ENCODE measurements at regions not wholly inside any gene's neighbourhood (a gene's known extent, or its start where the extent isn't known, plus 50 kb on each side); places are given as distances from the start of the nearest gene placed in this dataset.

DNA sequence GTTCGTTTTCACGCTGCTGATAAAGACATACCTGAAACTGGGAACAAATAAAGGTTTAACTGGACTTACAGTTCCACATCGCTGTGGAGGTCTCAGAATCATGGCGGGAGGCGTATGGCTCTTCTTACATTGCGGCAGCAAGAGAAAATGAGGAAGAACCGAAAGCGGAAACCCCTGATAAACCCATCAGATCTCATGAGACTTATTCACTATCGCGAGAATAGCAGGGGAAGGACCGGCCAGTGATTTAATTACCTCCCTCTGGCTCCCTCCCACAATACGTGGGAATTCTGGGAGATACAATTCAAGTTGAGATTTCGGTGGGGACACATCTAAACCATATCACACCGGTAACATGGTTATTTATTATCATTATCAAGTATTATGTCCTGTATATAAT, 2204.5 kb downstream of the ARAP2 start:
- Histone ChIP-seq H3K4me2 (replicated peaks; ENCODE audit: extremely low read depth, low read length, poor library complexity, severe bottlenecking) (no peak overlapping the region), H3K9me3 (replicated peaks in 1 of 2; ENCODE audit: control insufficient read depth in 1 of 2, insufficient read depth in 1 of 2, low read length in 2 of 2) (no peaks in the 10 kb centered on the region), H3K79me2 (ENCODE audit: insufficient read depth, low read length) (no peaks in the 10 kb centered on the region), H3K4me1 (ENCODE audit: control insufficient read depth in 1 of 2, insufficient read depth in 2 of 2, low read length in 2 of 2) (no peaks in the 10 kb centered on the region), H3K9ac (ENCODE audit: insufficient read depth, low read length, poor library complexity, severe bottlenecking) (no peak overlapping the region), H3K4me3 (replicated peaks in 1 of 3; ENCODE audit: low read depth in 2 of 3, low read length in 3 of 3) (no peak overlapping the region), H3K36me3 (replicated peaks in 1 of 2; ENCODE audit: control insufficient read depth in 1 of 2, insufficient read depth in 2 of 2, low read length in 2 of 2) (no peaks in the 10 kb centered on the region), H3K27ac (ENCODE audit: low read depth in 1 of 2, low read length in 2 of 2) (no peak overlapping the region), H2AFZ (ENCODE audit: insufficient read depth, low read depth, low read length, poor library complexity, severe bottlenecking) (no peak overlapping the region), H4K20me1 (ENCODE audit: insufficient read depth, low read length) (no peaks in the 10 kb centered on the region), H3K27me3 (ENCODE audit: control insufficient read depth in 2 of 2, insufficient read depth in 2 of 2, low read length in 2 of 2) (no peaks in the 10 kb centered on the region)
- Mint-ChIP-seq H3K4me1 (no peaks in the 10 kb centered on the region), H3K27ac (no peak overlapping the region), H3K9me3 (peaks cover 0 to 2% (median 0%) of the 10 kb centered on the region in 7 donors), H3K36me3 (no peaks in the 10 kb centered on the region), H3K27me3 (ENCODE audit: low read depth in 3 of 3) (no peaks in the 10 kb centered on the region), H3K4me3 (no peak overlapping the region)
- TF ChIP-seq CTCF (IDR thresholded peaks at IDR 0.05): no peak
- intact Hi-C loops (cut with micrococcal nuclease): no loop called here
- DNase-seq: no peak
- WGBS (ENCODE audit: insufficient coverage): 92% methylated on average over 5 of the region's 14 CpGs

DNA sequence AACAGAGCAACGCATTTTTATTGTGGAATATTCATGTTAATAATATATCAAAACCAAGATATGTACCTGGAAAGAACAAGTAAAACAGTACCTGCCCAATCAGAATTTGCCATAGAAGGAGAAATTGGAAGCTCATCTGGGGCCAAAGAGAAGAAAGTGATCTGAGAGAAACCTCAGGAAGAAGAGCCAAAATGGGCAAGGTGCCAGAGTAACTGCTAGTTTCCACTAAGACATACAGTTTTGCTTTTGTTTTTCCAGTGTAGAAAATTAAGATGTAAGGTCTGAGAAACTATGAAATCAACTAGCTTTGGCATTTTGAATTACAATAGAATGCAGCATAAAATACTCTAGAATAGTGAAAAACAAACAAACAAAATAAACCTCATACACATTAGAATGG, 2201.2 kb downstream of the ARAP2 start:
- H3K9me3 Mint-ChIP-seq: peaks cover 0 to 2% (median 0%) of the 10 kb centered on the region in 7 donors
- no peaks in the 10 kb centered on the region for H4K20me1 ChIP-seq (ENCODE audit: insufficient read depth, low read length)
- no peak overlapping the region for H3K27ac ChIP-seq (ENCODE audit: low read depth in 1 of 2, low read length in 2 of 2)
- no peaks in the 10 kb centered on the region for H3K27me3 ChIP-seq (ENCODE audit: control insufficient read depth in 2 of 2, insufficient read depth in 2 of 2, low read length in 2 of 2)
- no peaks in the 10 kb centered on the region for H3K27me3 Mint-ChIP-seq (ENCODE audit: low read depth in 3 of 3)
- no peaks in the 10 kb centered on the region for H3K9me3 ChIP-seq (replicated peaks in 1 of 2; ENCODE audit: control insufficient read depth in 1 of 2, insufficient read depth in 1 of 2, low read length in 2 of 2)
- no peak for TF ChIP-seq CTCF (IDR thresholded peaks at IDR 0.05)
- no peaks in the 10 kb centered on the region for H3K4me1 ChIP-seq (ENCODE audit: control insufficient read depth in 1 of 2, insufficient read depth in 2 of 2, low read length in 2 of 2)
- no peak for DNase-seq
- H3K4me3 Mint-ChIP-seq: no peak overlapping the region
- no peak overlapping the region for H3K27ac Mint-ChIP-seq
- no peaks in the 10 kb centered on the region for H3K36me3 Mint-ChIP-seq
- H3K9ac ChIP-seq (ENCODE audit: insufficient read depth, low read length, poor library complexity, severe bottlenecking): no peak overlapping the region
- H3K4me1 Mint-ChIP-seq: no peaks in the 10 kb centered on the region
- H2AFZ ChIP-seq (ENCODE audit: insufficient read depth, low read depth, low read length, poor library complexity, severe bottlenecking): no peak overlapping the region
- H3K4me2 ChIP-seq (replicated peaks; ENCODE audit: extremely low read depth, low read length, poor library complexity, severe bottlenecking): no peak overlapping the region
- intact Hi-C loops (cut with micrococcal nuclease): no loop called here
- H3K4me3 ChIP-seq (replicated peaks in 1 of 3; ENCODE audit: low read depth in 2 of 3, low read length in 3 of 3): no peak overlapping the region
- no peaks in the 10 kb centered on the region for H3K36me3 ChIP-seq (replicated peaks in 1 of 2; ENCODE audit: control insufficient read depth in 1 of 2, insufficient read depth in 2 of 2, low read length in 2 of 2)
- no peaks in the 10 kb centered on the region for H3K79me2 ChIP-seq (ENCODE audit: insufficient read depth, low read length)
- no CpG with 5 or more reads among the region's 1 CpG for WGBS (ENCODE audit: insufficient coverage)
